Retina (tissue), 1 donor: ENCODE measurements at regions not wholly inside any gene's neighbourhood (a gene's known extent, or its start where the extent isn't known, plus 50 kb on each side); places are given as distances from the start of the nearest gene placed in this dataset.
A peak's percentile ranks its signal among the peaks of the same experiment; 100 is the strongest.

ENCODE experiments used
- DNase-seq: peaks from one replicate; pipeline ENCODE4 v3.0.0-alpha.2; 2016

- no peak for DNase-seq
Observed at GRCh38 chr6:16974704-16975359, 127.0 kb upstream of the STMND1 start.

- no peak for DNase-seq
Observed at GRCh38 chr6:16974387-16974673, 127.5 kb upstream of the STMND1 start.

- DNase-seq, result no peak
Observed at GRCh38 chr6:16973545-16974386, 128.1 kb upstream of the STMND1 start.

GRCh38 chr6:16973051-16973450, 128.8 kb upstream of the STMND1 start:
- no peak for DNase-seq

GRCh38 chr6:16972535-16972934, 129.3 kb upstream of the STMND1 start:
- no peak for DNase-seq

- DNase-seq, result no peak
Observed at GRCh38 chr6:16969699-16970655, 131.9 kb upstream of the STMND1 start.

- no peak for DNase-seq
Observed at GRCh38 chr6:16968101-16968500, 133.7 kb upstream of the STMND1 start.

- DNase-seq, result no peak
Observed at GRCh38 chr6:16967470-16967817, 134.4 kb upstream of the STMND1 start.

- no peak for DNase-seq
Observed at GRCh38 chr6:16966791-16967469, 134.9 kb upstream of the STMND1 start.

GRCh38 chr6:16965689-16966088, 136.2 kb upstream of the STMND1 start:
- no peak for DNase-seq

- peak; percentile 95 for DNase-seq
Observed at GRCh38 chr6:16964553-16965499, 137.0 kb upstream of the STMND1 start.

GRCh38 chr6:16961577-16961976, 140.3 kb upstream of the STMND1 start:
- no peak for DNase-seq

- no peak for DNase-seq
Observed at GRCh38 chr6:16959789-16960188, 142.1 kb upstream of the STMND1 start.

- no peak for DNase-seq
Observed at GRCh38 chr6:16956361-16956760, 145.5 kb upstream of the STMND1 start.

- no peak for DNase-seq
Observed at GRCh38 chr6:16955899-16956298, 146.0 kb upstream of the STMND1 start.

GRCh38 chr6:16953905-16954304, 147.9 kb upstream of the STMND1 start:
- DNase-seq, result no peak

- DNase-seq, result no peak
Observed at GRCh38 chr6:16953446-16953845, 148.4 kb upstream of the STMND1 start.

GRCh38 chr6:16950825-16951495, 150.9 kb upstream of the STMND1 start:
- no peak for DNase-seq

- no peak for DNase-seq
Observed at GRCh38 chr6:16950302-16950701, 151.5 kb upstream of the STMND1 start.

GRCh38 chr6:16949716-16950115, 152.1 kb upstream of the STMND1 start:
- no peak for DNase-seq

GRCh38 chr6:16948396-16948795, 153.5 kb upstream of the STMND1 start:
- no peak for DNase-seq
